ENCODE measurements at regions not wholly inside any gene's neighbourhood (a gene's known extent, or its start where the extent isn't known, plus 50 kb on each side); places are given as distances from the start of the nearest gene placed in this dataset.

- no peak overlapping the region for H3K27ac ChIP-seq (ENCODE audit: insufficient read length, low read depth, low read length)
- peak overlapping the region; percentile 58 for H3K4me2 ChIP-seq (ENCODE audit: insufficient read depth, insufficient read length, low read length)
- no peak overlapping the region for H2BK5ac ChIP-seq (ENCODE audit: insufficient read length, low read length)
- no peak overlapping the region for H3K23ac ChIP-seq (ENCODE audit: insufficient read length, low read depth, low read length)
- H2AFZ ChIP-seq (ENCODE audit: low read length): no peak overlapping the region
- no peak overlapping the region for H4K91ac ChIP-seq (ENCODE audit: insufficient read length, low read depth, low read length)
- no peak overlapping the region for H3K4ac ChIP-seq (ENCODE audit: low read depth, low read length)
- no peaks in the 10 kb centered on the region for H3K27me3 ChIP-seq (ENCODE audit: insufficient read depth, low read length)
- H3K79me1 ChIP-seq (ENCODE audit: insufficient read depth, low read depth, low read length, poor library complexity, severe bottlenecking): no peaks in the 10 kb centered on the region
- H3K9ac ChIP-seq (ENCODE audit: extremely low read depth, insufficient read length, low read length): peak overlapping the region; percentile 18
- H4K5ac ChIP-seq (ENCODE audit: insufficient read length, low read depth, low read length): no peak overlapping the region
- no peak overlapping the region for H3K18ac ChIP-seq (ENCODE audit: insufficient read length, low read depth, low read length)
- H2BK120ac ChIP-seq (ENCODE audit: low read depth, low read length, poor library complexity, severe bottlenecking): no peak overlapping the region
- no peak overlapping the region for H2BK15ac ChIP-seq (ENCODE audit: low read depth, low read length)
- H3K27ac Mint-ChIP-seq: peak overlapping the region in 2 of 3 experiments; percentile 89 to 93; a peak in 5 of 7 replicates
- peak; percentile 82 for DNase-seq
- no peak overlapping the region for H3T11ph ChIP-seq (ENCODE audit: low read length)
- peak overlapping the region; percentile 67 to 73 for H3K4me3 Mint-ChIP-seq
- peaks cover 3% of the 10 kb centered on the region; the same call in 1 of the 2 replicates for H3K4me1 ChIP-seq (ENCODE audit: insufficient read depth, low read length)
- TF ChIP-seq CTCF (conservative IDR thresholded peaks at IDR 0.05): no peak
- H3K23me2 ChIP-seq (ENCODE audit: insufficient read length, low read depth, low read length, poor library complexity, severe bottlenecking): no peaks in the 10 kb centered on the region
- H2AK5ac ChIP-seq (ENCODE audit: insufficient read length, low read length): no peak overlapping the region
- peaks cover 34 to 45% of the 10 kb centered on the region in 2 experiments for H3K4me1 Mint-ChIP-seq
- whole genome bisulfite sequencing (ENCODE audit: extremely low coverage, insufficient read length, low lambda C conversion rate): no CpG with 5 or more reads among the region's 4 CpGs
- H2BK20ac ChIP-seq (ENCODE audit: low read depth, low read length, poor library complexity, severe bottlenecking): no peak overlapping the region
- H3K56ac ChIP-seq (ENCODE audit: insufficient read length, low read depth, low read length): no peak overlapping the region
- peaks cover 12 to 22% of the 10 kb centered on the region in 2 experiments for H3K9me3 Mint-ChIP-seq
- H2BK12ac ChIP-seq (ENCODE audit: insufficient read length, low read depth, low read length): no peak overlapping the region
- H3K79me2 ChIP-seq (ENCODE audit: insufficient read depth, low read length): no peaks in the 10 kb centered on the region
- H3K14ac ChIP-seq (ENCODE audit: insufficient read depth, low read length): no peak overlapping the region
- peaks cover 2% of the 10 kb centered on the region for H3K27me3 Mint-ChIP-seq (ENCODE audit: low read depth)
- H4K8ac ChIP-seq (replicated peaks; ENCODE audit: insufficient read length, low read depth, low read length): no peak overlapping the region
- H3K36me3 Mint-ChIP-seq (ENCODE audit: insufficient read depth in 1 of 3, low read depth in 3 of 3): peaks cover 0 to 22% (median 5%) of the 10 kb centered on the region in 3 experiments; a peak in 5 of 7 replicates
- H4K20me1 ChIP-seq (ENCODE audit: control insufficient read depth, insufficient read depth, insufficient read length): no peaks in the 10 kb centered on the region
- H3K9me3 ChIP-seq (ENCODE audit: control insufficient read depth, low read depth, low read length): no peaks in the 10 kb centered on the region
Observed at GRCh38 chr3:127044996-127045395, 62.1 kb downstream of the PLXNA1 start.

Data from H9 (cell line).